ENCODE measurements at regions not wholly inside any gene's neighbourhood (a gene's known extent, or its start where the extent isn't known, plus 50 kb on each side); places are given as distances from the start of the nearest gene placed in this dataset.
"Not testable (repeated sequence)": the region's sequence is repeated elsewhere in the genome, so short reads cannot be mapped to it uniquely, and the experiment has no call there.

- not testable (repeated sequence) for DNase-seq (ENCODE audit: low spot score)
Measured at GRCh38 chr5:36426070-36426469, 124.4 kb upstream of the RANBP3L start.

GRCh38 chr5:36435516-36435915 is 133.8 kb upstream of the RANBP3L start:
- DNase-seq (ENCODE audit: low spot score) = no peak

GRCh38 chr5:36436306-36436705 is 134.6 kb upstream of the RANBP3L start:
- DNase-seq (ENCODE audit: low spot score) = no peak

- DNase-seq (ENCODE audit: low spot score) = no peak
Measured at GRCh38 chr5:36438765-36439561, 137.3 kb upstream of the RANBP3L start.

- DNase-seq (ENCODE audit: low spot score) = no peak
Measured at GRCh38 chr5:36440300-36440699, 138.6 kb upstream of the RANBP3L start.

- no peak for DNase-seq (ENCODE audit: low spot score)
Measured at GRCh38 chr5:36441280-36441679, 139.6 kb upstream of the RANBP3L start.

- DNase-seq (ENCODE audit: low spot score) = no peak
Measured at GRCh38 chr5:36442352-36442751, 140.7 kb upstream of the RANBP3L start.

- DNase-seq (ENCODE audit: low spot score) = no peak
Measured at GRCh38 chr5:36442796-36443195, 141.1 kb upstream of the RANBP3L start.

GRCh38 chr5:36443941-36444340 is 142.2 kb upstream of the RANBP3L start:
- no peak for DNase-seq (ENCODE audit: low spot score)

GRCh38 chr5:36444582-36445418 is 143.1 kb upstream of the RANBP3L start:
- no peak for DNase-seq (ENCODE audit: low spot score)

GRCh38 chr5:36447776-36448175 is 146.1 kb upstream of the RANBP3L start:
- no peak for DNase-seq (ENCODE audit: low spot score)

GRCh38 chr5:36450229-36451014 is 148.7 kb upstream of the RANBP3L start:
- DNase-seq (ENCODE audit: low spot score) = no peak

GRCh38 chr5:36452424-36453006 is 150.8 kb upstream of the RANBP3L start:
- DNase-seq (ENCODE audit: low spot score) = no peak

- no peak for DNase-seq (ENCODE audit: low spot score)
Measured at GRCh38 chr5:36457511-36458270, 148.7 kb upstream of the SLC1A3 start.

GRCh38 chr5:36458746-36459145 is 147.7 kb upstream of the SLC1A3 start:
- DNase-seq (ENCODE audit: low spot score) = no peak

GRCh38 chr5:36459176-36460135 is 146.9 kb upstream of the SLC1A3 start:
- no peak for DNase-seq (ENCODE audit: low spot score)

- DNase-seq (ENCODE audit: low spot score) = no peak
Measured at GRCh38 chr5:36462295-36463021, 143.9 kb upstream of the SLC1A3 start.

GRCh38 chr5:36475942-36476341 is 130.5 kb upstream of the SLC1A3 start:
- DNase-seq (ENCODE audit: low spot score) = not testable (repeated sequence)

- no peak for DNase-seq (ENCODE audit: low spot score)
Measured at GRCh38 chr5:36478646-36479317, 127.6 kb upstream of the SLC1A3 start.

All from CD4-positive, alpha-beta T cell treated with Interleukin-2 at 100 ng/mL for 4 hours (primary cell).